Neural progenitor cell (in vitro differentiated cells): ENCODE measurements at regions not wholly inside any gene's neighbourhood (a gene's known extent, or its start where the extent isn't known, plus 50 kb on each side); places are given as distances from the start of the nearest gene placed in this dataset.

Source experiments
- EZH2 ChIP-seq: fragments of 200-600 bp; sonication (generic); IDR thresholded peaks from 2 replicates; pipeline ENCODE4 v1.6.1; 2017; ENCODE audit warnings: antibody characterized with exemption, mild to moderate bottlenecking, moderate library complexity
- EZH2phosphoT487 ChIP-seq: fragments of 200-600 bp; sonication (generic); IDR thresholded peaks from 2 replicates; pipeline ENCODE4 v1.6.1; 2017; ENCODE audit warnings: antibody characterized with exemption
- TF ChIP-seq, protein P1 (sequence below): fragments of 200-600 bp; sonication (generic); IDR thresholded peaks from 2 replicates; pipeline ENCODE4 v1.5.1; 2017; ENCODE audit warnings: antibody characterized with exemption, mild to moderate bottlenecking

DNA sequence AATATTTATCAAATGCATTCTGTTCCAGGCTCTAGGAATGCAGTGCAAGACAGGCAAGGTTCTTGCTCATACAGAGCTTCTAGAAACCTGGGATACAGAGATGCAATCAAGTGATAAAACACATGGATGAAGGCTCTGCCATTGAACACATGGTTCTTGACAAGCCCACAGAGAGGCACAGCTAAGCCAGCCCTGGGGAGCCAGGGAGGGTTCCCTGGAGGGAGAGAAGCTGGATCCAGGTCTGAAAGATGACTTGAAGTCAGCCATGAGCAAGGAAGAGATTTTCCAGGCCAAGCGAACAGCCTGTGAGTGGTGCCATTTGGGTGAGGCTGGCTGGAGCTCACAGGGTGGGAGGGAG, 66.2 kb downstream of the IRF2BPL start:
- TF ChIP-seq EZH2 (no peak), EZH2phosphoT487 (no peak)
- TF ChIP-seq, protein P1, sequence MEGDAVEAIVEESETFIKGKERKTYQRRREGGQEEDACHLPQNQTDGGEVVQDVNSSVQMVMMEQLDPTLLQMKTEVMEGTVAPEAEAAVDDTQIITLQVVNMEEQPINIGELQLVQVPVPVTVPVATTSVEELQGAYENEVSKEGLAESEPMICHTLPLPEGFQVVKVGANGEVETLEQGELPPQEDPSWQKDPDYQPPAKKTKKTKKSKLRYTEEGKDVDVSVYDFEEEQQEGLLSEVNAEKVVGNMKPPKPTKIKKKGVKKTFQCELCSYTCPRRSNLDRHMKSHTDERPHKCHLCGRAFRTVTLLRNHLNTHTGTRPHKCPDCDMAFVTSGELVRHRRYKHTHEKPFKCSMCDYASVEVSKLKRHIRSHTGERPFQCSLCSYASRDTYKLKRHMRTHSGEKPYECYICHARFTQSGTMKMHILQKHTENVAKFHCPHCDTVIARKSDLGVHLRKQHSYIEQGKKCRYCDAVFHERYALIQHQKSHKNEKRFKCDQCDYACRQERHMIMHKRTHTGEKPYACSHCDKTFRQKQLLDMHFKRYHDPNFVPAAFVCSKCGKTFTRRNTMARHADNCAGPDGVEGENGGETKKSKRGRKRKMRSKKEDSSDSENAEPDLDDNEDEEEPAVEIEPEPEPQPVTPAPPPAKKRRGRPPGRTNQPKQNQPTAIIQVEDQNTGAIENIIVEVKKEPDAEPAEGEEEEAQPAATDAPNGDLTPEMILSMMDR, result no peak
